HG03378 (cell line): ENCODE measurements at regions not wholly inside any gene's neighbourhood (a gene's known extent, or its start where the extent isn't known, plus 50 kb on each side); places are given as distances from the start of the nearest gene placed in this dataset.
"Not testable (repeated sequence)": the region's sequence is repeated elsewhere in the genome, so short reads cannot be mapped to it uniquely, and the experiment has no call there.

ENCODE experiments used
- ATAC-seq: cut with Tn5 transposase; IDR thresholded peaks from one replicate; pipeline ENCODE4 v1.9.1; 2021; ENCODE audit warnings: mild to moderate bottlenecking, moderate library complexity; ENCODE audit not compliant: unreplicated experiment

GRCh38 chr13:62473190-62473943, 1057.7 kb upstream of the PCDH20 start:
- no peak for ATAC-seq

DNA sequence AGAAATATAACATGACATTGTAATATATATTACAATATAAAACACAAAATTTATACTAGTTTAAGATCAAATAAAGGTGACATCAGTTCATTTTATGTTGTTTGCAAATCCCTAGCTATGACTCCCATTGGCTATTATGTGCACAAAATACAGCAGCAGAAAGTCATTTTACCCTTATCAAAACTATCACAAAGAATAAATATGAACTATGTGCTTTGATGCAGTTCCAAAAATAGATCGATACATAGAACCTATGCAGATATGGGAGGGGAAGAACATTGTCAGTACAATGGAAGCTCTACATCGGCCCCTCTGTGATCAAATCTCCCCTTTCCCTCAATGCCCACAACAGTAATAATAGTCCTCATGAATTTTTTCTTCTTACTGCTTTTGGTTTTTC, 1038.1 kb upstream of the PCDH20 start:
- ATAC-seq, result no peak

- no peak for ATAC-seq
Measured at GRCh38 chr13:62450759-62451158, 1035.1 kb upstream of the PCDH20 start.

DNA sequence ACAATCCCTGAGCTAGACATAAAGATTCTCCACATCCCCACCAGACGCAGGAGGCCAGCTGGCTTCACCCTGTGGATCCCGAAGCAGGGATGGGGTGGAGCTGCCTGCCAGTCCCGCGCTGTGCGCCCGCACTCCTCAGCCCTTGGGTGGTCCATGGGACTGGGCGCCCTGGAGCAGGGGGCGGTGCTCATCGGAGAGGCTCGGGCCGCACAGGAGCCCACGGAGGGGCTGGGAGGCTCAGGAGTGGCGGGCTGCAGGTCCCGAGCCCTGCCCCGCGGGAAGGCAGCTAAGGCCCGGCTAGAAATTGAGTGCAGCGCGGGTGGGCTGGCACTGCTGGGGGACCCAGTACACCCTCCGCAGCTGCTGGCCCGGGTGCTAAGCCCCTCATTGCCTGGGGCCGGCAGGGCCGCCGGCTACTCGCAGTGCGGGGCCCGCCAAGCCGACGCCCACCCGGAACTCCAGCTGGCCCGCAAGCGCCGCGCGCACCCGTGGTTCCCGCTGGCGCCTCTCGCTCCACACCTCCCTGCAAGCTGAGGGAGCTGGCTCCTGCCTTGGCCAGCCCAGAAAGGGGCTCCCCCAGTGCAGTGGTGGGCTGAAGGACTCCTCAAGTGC, 1032.2 kb upstream of the PCDH20 start:
- not testable (repeated sequence) for ATAC-seq

DNA sequence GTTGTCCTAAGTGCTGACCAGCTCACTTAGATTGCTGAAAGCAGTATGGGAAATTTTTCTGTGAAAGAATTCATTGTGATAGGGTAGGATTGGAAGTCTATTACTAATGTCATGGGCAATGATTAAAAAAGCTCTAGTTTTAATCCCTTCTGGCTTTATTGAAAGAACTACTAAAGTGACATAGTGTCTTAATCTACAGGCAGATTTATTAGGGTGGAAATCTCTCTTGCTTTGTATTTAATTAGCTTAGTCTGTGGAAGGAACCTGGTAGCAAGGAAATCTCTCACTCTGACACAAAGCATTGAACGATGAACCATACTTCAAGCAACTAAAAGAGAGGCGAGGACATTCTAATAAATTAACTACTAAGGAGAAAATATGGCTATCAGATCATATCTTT, 1029.2 kb upstream of the PCDH20 start:
- ATAC-seq, result no peak

- no peak for ATAC-seq
Measured at GRCh38 chr13:62434081-62434480, 1018.4 kb upstream of the PCDH20 start.

- no peak for ATAC-seq
Measured at GRCh38 chr13:62433660-62434059, 1018.0 kb upstream of the PCDH20 start.

- ATAC-seq, result no peak
Measured at GRCh38 chr13:62432906-62433305, 1017.3 kb upstream of the PCDH20 start.

DNA sequence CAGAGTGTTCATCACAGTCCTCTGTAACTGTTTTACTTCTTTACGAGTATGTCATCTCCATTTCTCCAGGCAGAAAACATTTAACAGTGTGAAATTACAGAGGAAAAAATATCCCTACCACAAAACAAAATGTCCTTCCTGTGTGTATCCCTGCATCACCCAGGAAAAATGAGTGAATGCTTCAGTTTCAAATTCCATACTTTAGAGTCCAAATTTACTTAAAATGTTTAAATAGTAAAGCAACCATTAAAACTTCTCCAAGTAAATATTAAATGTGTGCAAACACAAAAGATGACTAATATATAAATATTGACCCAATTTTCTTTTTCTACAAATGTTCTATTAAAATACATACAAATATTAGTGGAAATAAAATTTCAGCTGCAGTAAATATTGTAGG, 1016.6 kb upstream of the PCDH20 start:
- ATAC-seq, result no peak

GRCh38 chr13:62431852-62432251, 1016.2 kb upstream of the PCDH20 start:
- ATAC-seq, result no peak

DNA sequence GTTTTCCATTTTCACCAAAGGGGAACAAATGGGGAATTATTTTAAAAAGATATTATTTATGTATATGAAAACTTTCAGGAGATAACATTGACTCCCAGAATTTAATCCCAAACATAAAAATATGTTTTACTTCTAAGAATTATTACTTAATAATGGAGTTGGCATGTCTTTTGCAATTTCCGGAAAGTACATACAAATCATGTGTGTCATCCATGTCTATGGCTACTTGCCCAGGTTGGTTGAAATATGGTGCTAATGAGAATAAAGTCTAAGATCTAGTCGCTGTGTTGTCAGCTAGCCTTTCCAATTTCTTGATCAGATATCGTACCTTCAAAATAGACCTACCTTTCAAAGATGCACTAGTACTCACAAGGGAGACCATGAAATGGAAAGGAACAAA, 1003.2 kb upstream of the PCDH20 start:
- ATAC-seq, result no peak

DNA sequence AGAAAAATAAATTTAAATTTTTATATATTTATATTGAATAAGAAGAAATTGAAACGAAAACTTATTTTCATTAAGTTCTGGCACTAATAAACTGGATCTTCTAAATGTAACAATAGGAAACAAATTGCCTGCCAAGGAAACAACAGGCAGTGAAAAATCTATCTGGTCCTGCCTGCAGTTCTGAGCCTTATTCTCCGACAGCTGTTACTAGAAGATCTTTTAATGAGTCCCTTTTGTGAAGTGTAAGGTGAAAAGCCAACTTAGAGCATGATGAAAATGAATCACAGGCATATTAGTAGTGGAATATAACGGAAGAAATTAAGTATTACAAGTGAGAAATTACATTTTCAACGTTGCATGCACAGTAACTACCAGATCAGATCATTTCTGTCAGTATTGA, 1002.7 kb upstream of the PCDH20 start:
- ATAC-seq, result no peak

DNA sequence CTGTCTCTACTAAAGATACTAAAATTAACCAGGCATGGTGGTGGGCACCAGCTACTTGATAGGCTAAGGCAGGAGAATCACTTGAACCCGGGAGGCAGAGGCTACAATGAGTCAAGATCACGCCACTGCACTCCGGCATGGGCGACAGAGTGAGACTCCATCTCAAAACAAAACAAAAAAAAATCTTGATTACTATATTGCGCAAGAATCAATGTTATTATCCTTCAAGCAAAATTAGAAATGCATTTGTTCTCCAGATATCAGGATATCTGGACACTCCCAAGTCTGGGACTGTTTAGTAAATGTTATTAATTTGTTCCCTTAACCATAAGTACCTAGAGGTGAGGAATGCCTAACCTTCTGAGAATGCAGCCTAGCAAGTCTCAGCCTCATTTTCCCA, 992.2 kb upstream of the PCDH20 start:
- no peak for ATAC-seq

GRCh38 chr13:62388515-62388914, 972.9 kb upstream of the PCDH20 start:
- ATAC-seq, result no peak

DNA sequence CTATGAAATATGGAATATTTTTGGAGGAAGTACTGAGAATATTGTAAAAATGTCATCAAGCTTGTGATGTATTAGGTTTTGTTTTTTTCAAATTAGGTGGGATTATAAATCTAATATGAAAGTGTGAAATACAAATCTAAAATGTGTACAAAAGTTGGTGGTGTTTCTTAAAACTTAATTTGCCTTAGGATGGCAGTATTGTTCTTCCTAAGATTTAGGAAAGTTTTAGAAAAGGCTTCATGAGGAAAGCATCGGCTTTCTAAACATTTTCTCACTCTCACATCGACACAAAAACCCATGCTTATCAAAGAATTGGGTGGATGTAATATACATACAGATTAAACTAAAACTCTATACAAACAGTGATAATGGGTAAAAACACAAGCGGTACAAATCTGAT, 972.0 kb upstream of the PCDH20 start:
- ATAC-seq, result no peak

- not testable (repeated sequence) for ATAC-seq
Measured at GRCh38 chr13:62379241-62379640, 963.6 kb upstream of the PCDH20 start.

GRCh38 chr13:62377838-62378237, 962.2 kb upstream of the PCDH20 start:
- ATAC-seq, result no peak

GRCh38 chr13:62375653-62376052, 960.0 kb upstream of the PCDH20 start:
- ATAC-seq, result no peak

GRCh38 chr13:62371737-62372136, 956.1 kb upstream of the PCDH20 start:
- no peak for ATAC-seq

- not testable (repeated sequence) for ATAC-seq
Measured at GRCh38 chr13:62367971-62368370, 952.3 kb upstream of the PCDH20 start.

GRCh38 chr13:62360609-62361008, 945.0 kb upstream of the PCDH20 start:
- ATAC-seq, result no peak

GRCh38 chr13:62358646-62358932, 942.9 kb upstream of the PCDH20 start:
- no peak for ATAC-seq
